Astrocyte of the spinal cord (primary cell): ENCODE measurements at regions not wholly inside any gene's neighbourhood (a gene's known extent, or its start where the extent isn't known, plus 50 kb on each side); places are given as distances from the start of the nearest gene placed in this dataset.

ENCODE experiments used
- DNase-seq: peaks from one replicate; pipeline ENCODE4 v3.0.0; 2011; ENCODE audit warnings: low read depth, low spot score
- H3K4me3 ChIP-seq: 2 replicates; pipeline ENCODE4 v1.5.1; 2011; ENCODE audit warnings: low read depth, mild to moderate bottlenecking, low read length, moderate library complexity
- CTCF ChIP-seq: IDR thresholded peaks from 2 replicates; pipeline ENCODE4 v1.5.1; 2012; ENCODE audit warnings: low read depth, mild to moderate bottlenecking, low read length, inconsistent platforms
- in situ Hi-C: cut with HindIII; loops from 2 replicates; pipeline ENCODE4 v1.10.0; 2017; ENCODE audit warnings: low sequenced_read_pairs

DNA sequence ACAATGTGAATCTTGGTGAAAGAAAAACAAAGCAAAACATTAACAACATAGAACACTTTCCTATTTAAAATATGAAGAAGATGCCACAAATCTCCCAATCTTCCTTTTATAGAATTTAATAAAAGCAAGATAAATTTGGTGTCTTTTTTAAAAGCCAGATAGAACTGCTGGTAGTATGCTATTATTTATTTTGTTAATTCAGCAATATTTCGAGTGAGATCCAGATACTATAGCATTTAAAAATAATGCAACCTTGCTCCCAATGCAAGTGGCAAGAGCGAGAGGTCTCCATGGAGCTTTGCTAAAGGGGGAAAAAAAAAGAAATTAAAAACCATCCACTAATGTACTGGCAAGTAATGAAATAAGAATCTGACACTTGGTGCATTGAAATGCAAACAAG, 121.8 kb downstream of the IL20RB start:
- in situ Hi-C loops, result no loop called here
- DNase-seq, result no peak
- TF ChIP-seq CTCF, result no peak
- no peak overlapping the region for H3K4me3 ChIP-seq

DNA sequence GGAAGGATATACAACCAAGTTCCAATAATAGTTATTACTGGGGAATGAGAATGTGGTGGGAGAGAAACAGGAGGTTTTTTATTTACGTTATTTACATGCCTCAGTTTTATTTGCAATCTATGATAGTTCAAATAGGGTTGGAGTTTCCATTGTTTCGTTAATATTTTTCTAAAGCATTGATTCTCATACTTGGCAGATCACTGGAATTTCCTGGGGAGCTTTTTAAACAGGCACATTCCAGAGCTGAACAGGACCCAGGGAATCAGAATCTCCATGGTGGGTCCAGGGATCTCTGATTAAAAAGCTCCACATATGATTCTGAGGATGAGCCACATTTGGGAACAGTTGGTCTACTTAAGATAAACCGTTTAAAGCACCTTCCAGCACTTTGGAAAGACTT, 123.9 kb downstream of the IL20RB start:
- no peak for DNase-seq
- in situ Hi-C loops, result no loop called here
- TF ChIP-seq CTCF, result no peak
- no peak overlapping the region for H3K4me3 ChIP-seq

GRCh38 chr3:137082763-137083162, 125.0 kb downstream of the IL20RB start:
- DNase-seq, result no peak
- TF ChIP-seq CTCF, result no peak
- in situ Hi-C loops, result no loop called here
- H3K4me3 ChIP-seq, result no peak overlapping the region

- in situ Hi-C loops, result no loop called here
- H3K4me3 ChIP-seq, result no peak overlapping the region
- TF ChIP-seq CTCF, result no peak
- DNase-seq, result no peak
Observed at GRCh38 chr3:137083332-137083731, 125.5 kb downstream of the IL20RB start.

DNA sequence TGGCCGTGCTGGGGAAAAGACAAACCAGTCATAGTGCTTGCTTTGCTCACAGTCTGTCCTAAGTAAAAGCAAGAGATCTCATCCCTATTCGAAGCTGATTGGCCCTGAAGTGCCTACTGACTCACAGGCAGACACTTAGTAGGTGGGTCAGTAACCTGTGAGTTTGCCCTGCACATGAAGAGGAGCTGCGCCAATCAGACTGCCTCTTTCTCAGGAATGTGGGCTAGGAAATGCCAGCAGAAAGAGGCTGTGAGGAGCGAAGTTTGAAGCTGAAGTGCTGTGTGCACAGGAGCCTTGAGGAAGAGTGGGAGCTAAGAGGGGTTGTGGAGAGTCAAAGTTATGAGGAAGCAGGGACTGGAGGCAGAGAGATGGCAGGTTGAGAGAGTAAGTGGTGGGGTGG, 126.8 kb downstream of the IL20RB start:
- in situ Hi-C loops, result no loop called here
- DNase-seq, result no peak
- no peak for TF ChIP-seq CTCF
- no peak overlapping the region for H3K4me3 ChIP-seq

GRCh38 chr3:137097386-137097785, 139.6 kb downstream of the IL20RB start:
- no peak for TF ChIP-seq CTCF
- no peak overlapping the region for H3K4me3 ChIP-seq
- DNase-seq, result no peak
- in situ Hi-C loops, result no loop called here

- no peak for TF ChIP-seq CTCF
Observed at GRCh38 chr3:137097852-137098251, 140.1 kb downstream of the IL20RB start.

More at GRCh38 chr3:137097852-137098251, 140.1 kb downstream of the IL20RB start:
- H3K4me3 ChIP-seq, result no peak overlapping the region
- no peak for DNase-seq
- in situ Hi-C loops, result no loop called here
